A549 (cell line): ENCODE measurements at regions not wholly inside any gene's neighbourhood (a gene's known extent, or its start where the extent isn't known, plus 50 kb on each side); places are given as distances from the start of the nearest gene placed in this dataset.

ENCODE experiments used
- ATOH8 ChIP-seq: fragments of 250-450 bp; sonication (Bioruptor Pico); IDR thresholded peaks from 2 replicates; pipeline ENCODE4 v1.5.0; 2020; ENCODE audit warnings: low read depth, mild to moderate bottlenecking, moderate library complexity
- CEBPB ChIP-seq, 2 experiments: fragments of >200 bp in 1 of 2; sonication (Bioruptor Twin) in 1 of 2; formaldehyde crosslinking in 1 of 2; IDR thresholded peaks; 2 replicates each; pipeline ENCODE4 v1.6.1; 2012 to 2016
- CTCF ChIP-seq: fragments of >200 bp; sonication (Bioruptor Twin); formaldehyde crosslinking; IDR thresholded peaks from 3 replicates; pipeline ENCODE4 v1.5.1; 2016
- EP300 ChIP-seq, 2 experiments: fragments of >200 bp; sonication (Bioruptor Twin); formaldehyde crosslinking; IDR thresholded peaks; 2 replicates in 1 of 2; 3 replicates in 1 of 2; pipeline ENCODE4 v1.6.1; 2016 to 2017
- HMGXB4 ChIP-seq: fragments of 250-450 bp; sonication (Bioruptor Pico); IDR thresholded peaks from 2 replicates; pipeline ENCODE4 v1.5.0; 2021; ENCODE audit warnings: mild to moderate bottlenecking, moderate library complexity, borderline replicate concordance
- HOXB5 ChIP-seq: fragments of 250-450 bp; sonication (Bioruptor Pico); IDR thresholded peaks from 2 replicates; pipeline ENCODE4 v1.5.0; 2020; ENCODE audit warnings: mild to moderate bottlenecking, moderate library complexity
- KDM1A ChIP-seq: fragments of 200-600 bp; sonication (generic); IDR thresholded peaks from 2 replicates; pipeline ENCODE4 v1.6.1; 2016; ENCODE audit warnings: low read depth, mild to moderate bottlenecking
- KDM5A ChIP-seq: fragments of 200-600 bp; sonication (generic); IDR thresholded peaks from 2 replicates; pipeline ENCODE4 v1.6.1; 2016; ENCODE audit warnings: antibody characterized with exemption, mild to moderate bottlenecking
- POLR2A ChIP-seq: IDR thresholded peaks from 2 replicates; pipeline ENCODE4 v1.6.1; 2012; ENCODE audit warnings: mild to moderate bottlenecking, low read length
- RAD21 ChIP-seq, 2 experiments: fragments of >200 bp in 1 of 2; sonication (Bioruptor Twin) in 1 of 2; formaldehyde crosslinking in 1 of 2; IDR thresholded peaks in 1 of 2; conservative IDR thresholded peaks in 1 of 2; 2 replicates in 1 of 2; 3 replicates in 1 of 2; pipeline ENCODE4 v1.6.1; 2012 to 2018; ENCODE audit warnings: inconsistent platforms in 1 of 2
- RCOR1 ChIP-seq: fragments of 150-350 bp; IDR thresholded peaks from 2 replicates; pipeline ENCODE4 v1.6.1; 2014; ENCODE audit warnings: antibody characterized with exemption, low read length, low read depth
- REST ChIP-seq: fragments of 200-600 bp; sonication (generic); IDR thresholded peaks from 2 replicates; pipeline ENCODE4 v1.6.1; 2016; ENCODE audit warnings: antibody characterized with exemption, mild to moderate bottlenecking, moderate library complexity
- ZFP36 ChIP-seq: fragments of 450-650 bp; IDR thresholded peaks from 2 replicates; pipeline ENCODE4 v1.6.1; 2014; ENCODE audit warnings: borderline replicate concordance; ENCODE audit not compliant: partially characterized antibody
- ZSCAN20 ChIP-seq: fragments of 250-450 bp; sonication (Bioruptor Pico); IDR thresholded peaks from 2 replicates; pipeline ENCODE4 v1.8.0; 2022; ENCODE audit warnings: mild to moderate bottlenecking, moderate library complexity

GRCh38 chr12:54784115-54784514, 70.2 kb upstream of the MUCL1 start:
- no peak for TF ChIP-seq REST
- no peak for TF ChIP-seq ZSCAN20 (CRISPR knock-in tag)
- no peak for TF ChIP-seq CTCF
- TF ChIP-seq ATOH8 (CRISPR knock-in tag): no peak
- TF ChIP-seq KDM5A: no peak
- TF ChIP-seq POLR2A: no peak
- TF ChIP-seq HOXB5 (CRISPR knock-in tag): no peak
- TF ChIP-seq RAD21 (conservative IDR thresholded peaks at IDR 0.05 in 1 of 2, IDR thresholded peaks at IDR 0.05 in 1 of 2): no peak
- no peak for TF ChIP-seq CEBPB (IDR thresholded peaks at IDR 0.05)
- TF ChIP-seq RCOR1: no peak
- TF ChIP-seq KDM1A: no peak
- TF ChIP-seq EP300 (IDR thresholded peaks at IDR 0.05): no peak
- TF ChIP-seq ZFP36: no peak
- no peak for TF ChIP-seq HMGXB4 (CRISPR knock-in tag)
